ENCODE measurements at regions not wholly inside any gene's neighbourhood (a gene's known extent, or its start where the extent isn't known, plus 50 kb on each side); places are given as distances from the start of the nearest gene placed in this dataset.

DNA sequence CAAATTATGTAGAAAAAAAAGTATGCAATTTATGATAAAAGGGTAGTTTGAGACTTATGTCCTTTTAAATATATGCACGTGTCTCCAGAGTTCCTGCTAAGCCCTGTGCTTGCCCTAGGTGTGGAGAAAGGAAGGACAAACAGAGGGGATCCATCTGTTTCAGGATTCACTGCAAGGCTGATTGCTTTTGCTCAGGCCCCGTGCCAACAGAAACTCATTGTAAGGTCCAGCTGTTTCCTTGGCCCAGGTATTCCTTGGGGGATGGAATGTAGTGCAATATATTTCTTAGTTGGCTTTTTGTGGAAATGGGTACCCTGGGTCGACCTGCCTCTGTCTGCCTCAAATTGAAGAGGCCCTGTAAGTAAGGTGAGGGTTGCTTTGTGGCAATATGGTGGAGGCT is 268.6 kb upstream of the CLINT1 start:
- 0 out of 2 replicates have a peak, but pooled peaks cover 7% of the 10 kb centered on the region for H3K27me3 ChIP-seq (ENCODE audit: insufficient read depth, low read length)
- H4K20me1 ChIP-seq (ENCODE audit: insufficient read depth, low read length), result no peaks in the 10 kb centered on the region
- H3K9me3 ChIP-seq (ENCODE audit: low read length), result no peaks in the 10 kb centered on the region
- H3K9ac ChIP-seq (ENCODE audit: low read length), result no peak overlapping the region
- TF ChIP-seq, protein P1, sequence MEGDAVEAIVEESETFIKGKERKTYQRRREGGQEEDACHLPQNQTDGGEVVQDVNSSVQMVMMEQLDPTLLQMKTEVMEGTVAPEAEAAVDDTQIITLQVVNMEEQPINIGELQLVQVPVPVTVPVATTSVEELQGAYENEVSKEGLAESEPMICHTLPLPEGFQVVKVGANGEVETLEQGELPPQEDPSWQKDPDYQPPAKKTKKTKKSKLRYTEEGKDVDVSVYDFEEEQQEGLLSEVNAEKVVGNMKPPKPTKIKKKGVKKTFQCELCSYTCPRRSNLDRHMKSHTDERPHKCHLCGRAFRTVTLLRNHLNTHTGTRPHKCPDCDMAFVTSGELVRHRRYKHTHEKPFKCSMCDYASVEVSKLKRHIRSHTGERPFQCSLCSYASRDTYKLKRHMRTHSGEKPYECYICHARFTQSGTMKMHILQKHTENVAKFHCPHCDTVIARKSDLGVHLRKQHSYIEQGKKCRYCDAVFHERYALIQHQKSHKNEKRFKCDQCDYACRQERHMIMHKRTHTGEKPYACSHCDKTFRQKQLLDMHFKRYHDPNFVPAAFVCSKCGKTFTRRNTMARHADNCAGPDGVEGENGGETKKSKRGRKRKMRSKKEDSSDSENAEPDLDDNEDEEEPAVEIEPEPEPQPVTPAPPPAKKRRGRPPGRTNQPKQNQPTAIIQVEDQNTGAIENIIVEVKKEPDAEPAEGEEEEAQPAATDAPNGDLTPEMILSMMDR (IDR thresholded peaks at IDR 0.05; ENCODE audit: low read length), result no peak
- no peak for TF ChIP-seq EZH2 (IDR thresholded peaks at IDR 0.05; ENCODE audit: borderline replicate concordance, low read length)
- no peaks in the 10 kb centered on the region for H3K79me2 ChIP-seq (ENCODE audit: insufficient read depth, low read length)
- H2AFZ ChIP-seq (ENCODE audit: low read length), result no peak overlapping the region
- H3F3A ChIP-seq (ENCODE audit: insufficient read depth, low read length), result no peaks in the 10 kb centered on the region
- no peak overlapping the region for H3K27ac ChIP-seq (ENCODE audit: low read depth, low read length, poor library complexity, severe bottlenecking)
- H3K4me1 ChIP-seq (ENCODE audit: insufficient read depth, low read length, severe bottlenecking), result no peaks in the 10 kb centered on the region
- H3K9me2 ChIP-seq (ENCODE audit: low read depth, low read length), result no peaks in the 10 kb centered on the region
- no peak overlapping the region for H3K4me3 ChIP-seq (ENCODE audit: low read depth, low read length, poor library complexity, severe bottlenecking)
- no peaks in the 10 kb centered on the region for H3K36me3 ChIP-seq (ENCODE audit: insufficient read depth, low read length)
- H3K4me2 ChIP-seq (ENCODE audit: low read length), result no peak overlapping the region

DNA sequence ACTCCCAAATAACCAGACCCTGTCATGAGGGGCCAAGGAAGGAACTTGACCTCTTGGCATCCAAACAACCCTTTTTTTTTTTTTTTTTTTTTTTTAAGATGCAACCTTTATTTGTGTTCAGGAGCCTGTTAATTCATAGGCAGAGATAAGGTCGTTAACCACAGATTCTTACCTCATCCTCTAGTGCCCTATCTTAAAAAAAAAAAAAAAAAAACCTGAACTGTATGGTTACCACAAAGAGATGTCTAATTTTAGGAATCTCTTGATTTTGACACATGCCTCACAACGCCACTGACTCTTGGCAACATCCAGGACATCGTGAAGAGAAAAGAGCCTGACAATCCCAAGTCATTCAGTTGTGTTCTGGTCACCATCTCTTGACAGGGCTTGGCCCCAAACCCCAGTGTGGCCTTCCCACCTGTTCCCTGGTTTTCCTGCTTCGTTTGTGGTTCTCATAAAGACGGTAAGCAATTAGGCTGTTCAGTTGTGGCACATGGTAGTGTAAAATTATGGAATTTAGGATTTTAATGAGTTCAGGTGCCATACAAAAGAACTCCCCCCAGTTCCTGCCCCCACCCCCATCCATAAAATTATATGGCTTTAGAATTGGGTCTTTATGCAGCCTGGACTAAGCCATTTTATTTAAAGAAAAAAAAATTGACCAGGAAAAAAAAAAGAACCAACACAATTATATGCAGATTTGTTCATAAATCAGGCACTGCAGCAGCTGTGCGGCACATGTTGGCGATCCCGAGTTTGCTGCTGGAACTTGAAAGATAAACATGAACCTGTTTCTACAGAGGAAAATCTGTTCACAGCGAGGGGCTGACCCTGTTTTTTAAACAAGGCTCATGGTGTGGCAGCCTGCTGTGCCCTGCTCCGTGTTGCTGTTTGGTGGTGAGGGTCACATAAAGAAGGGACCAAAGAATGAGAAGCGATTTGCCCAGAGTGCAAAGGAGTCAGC is 267.8 kb upstream of the CLINT1 start:
- no peaks in the 10 kb centered on the region for H3K36me3 ChIP-seq (ENCODE audit: insufficient read depth, low read length)
- H3K9me2 ChIP-seq (ENCODE audit: low read depth, low read length), result no peaks in the 10 kb centered on the region
- no peak overlapping the region for H3K4me2 ChIP-seq (ENCODE audit: low read length)
- no peaks in the 10 kb centered on the region for H3K4me1 ChIP-seq (ENCODE audit: insufficient read depth, low read length, severe bottlenecking)
- no peak overlapping the region for H3K27ac ChIP-seq (ENCODE audit: low read depth, low read length, poor library complexity, severe bottlenecking)
- 0 out of 2 replicates have a peak, but pooled peaks cover 7% of the 10 kb centered on the region for H3K27me3 ChIP-seq (ENCODE audit: insufficient read depth, low read length)
- no peak overlapping the region for H2AFZ ChIP-seq (ENCODE audit: low read length)
- no peaks in the 10 kb centered on the region for H4K20me1 ChIP-seq (ENCODE audit: insufficient read depth, low read length)
- H3K4me3 ChIP-seq (ENCODE audit: low read depth, low read length, poor library complexity, severe bottlenecking), result no peak overlapping the region
- no peaks in the 10 kb centered on the region for H3F3A ChIP-seq (ENCODE audit: insufficient read depth, low read length)
- H3K79me2 ChIP-seq (ENCODE audit: insufficient read depth, low read length), result no peaks in the 10 kb centered on the region
- TF ChIP-seq EZH2 (IDR thresholded peaks at IDR 0.05; ENCODE audit: borderline replicate concordance, low read length), result no peak
- TF ChIP-seq, protein P1 (IDR thresholded peaks at IDR 0.05; ENCODE audit: low read length), result no peak
- no peak overlapping the region for H3K9ac ChIP-seq (ENCODE audit: low read length)
- no peaks in the 10 kb centered on the region for H3K9me3 ChIP-seq (ENCODE audit: low read length)

DNA sequence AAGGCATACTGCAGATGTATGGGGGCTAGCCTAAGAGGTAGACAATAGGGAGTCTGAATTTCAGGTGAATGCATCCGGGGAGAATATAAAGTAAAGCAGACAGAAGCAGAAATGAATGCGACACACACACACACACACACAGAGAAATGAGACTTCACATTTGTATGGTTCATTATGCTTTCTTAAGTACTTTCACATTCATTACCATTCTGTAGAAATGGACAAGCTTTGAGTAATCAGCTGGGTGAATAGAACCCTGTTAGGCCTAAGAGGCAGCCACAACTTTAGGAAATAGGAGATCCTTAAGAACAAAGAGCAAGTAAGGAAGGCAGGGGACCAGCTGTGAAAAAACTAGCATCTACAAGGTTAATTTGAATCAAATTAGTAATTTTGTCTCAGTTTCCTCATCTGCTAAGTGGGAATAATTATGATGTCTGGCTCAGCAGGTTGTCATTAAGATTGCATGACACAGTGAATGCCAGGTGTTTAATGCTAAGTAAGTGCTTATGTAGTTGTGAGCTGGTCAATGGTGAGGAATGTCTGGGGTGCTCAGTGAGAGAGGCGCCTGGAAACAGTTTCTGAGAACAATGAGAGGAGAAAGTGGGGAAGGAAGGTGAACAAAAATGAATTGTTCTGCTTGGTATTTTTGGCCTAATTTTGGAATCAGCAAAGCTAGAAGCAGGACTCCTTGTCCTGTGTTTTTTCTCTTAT is 265.8 kb upstream of the CLINT1 start:
- Histone ChIP-seq H2AFZ (ENCODE audit: low read length) (no peak overlapping the region), H3F3A (ENCODE audit: insufficient read depth, low read length) (no peaks in the 10 kb centered on the region), H3K27ac (ENCODE audit: low read depth, low read length, poor library complexity, severe bottlenecking) (no peak overlapping the region), H3K9ac (ENCODE audit: low read length) (no peak overlapping the region), H3K4me3 (ENCODE audit: low read depth, low read length, poor library complexity, severe bottlenecking) (no peak overlapping the region), H3K36me3 (ENCODE audit: insufficient read depth, low read length) (no peaks in the 10 kb centered on the region), H3K9me3 (ENCODE audit: low read length) (no peaks in the 10 kb centered on the region), H3K4me2 (ENCODE audit: low read length) (no peak overlapping the region), H3K27me3 (ENCODE audit: insufficient read depth, low read length) (0 out of 2 replicates have a peak, but pooled peaks cover 7% of the 10 kb centered on the region), H4K20me1 (ENCODE audit: insufficient read depth, low read length) (no peaks in the 10 kb centered on the region), H3K9me2 (ENCODE audit: low read depth, low read length) (no peaks in the 10 kb centered on the region), H3K79me2 (ENCODE audit: insufficient read depth, low read length) (no peaks in the 10 kb centered on the region), H3K4me1 (ENCODE audit: insufficient read depth, low read length, severe bottlenecking) (no peaks in the 10 kb centered on the region)
- TF ChIP-seq, protein P1 (IDR thresholded peaks at IDR 0.05; ENCODE audit: low read length), result no peak
- no peak for TF ChIP-seq EZH2 (IDR thresholded peaks at IDR 0.05; ENCODE audit: borderline replicate concordance, low read length)
